ENCODE measurements at regions not wholly inside any gene's neighbourhood (a gene's known extent, or its start where the extent isn't known, plus 50 kb on each side); places are given as distances from the start of the nearest gene placed in this dataset.

DNA sequence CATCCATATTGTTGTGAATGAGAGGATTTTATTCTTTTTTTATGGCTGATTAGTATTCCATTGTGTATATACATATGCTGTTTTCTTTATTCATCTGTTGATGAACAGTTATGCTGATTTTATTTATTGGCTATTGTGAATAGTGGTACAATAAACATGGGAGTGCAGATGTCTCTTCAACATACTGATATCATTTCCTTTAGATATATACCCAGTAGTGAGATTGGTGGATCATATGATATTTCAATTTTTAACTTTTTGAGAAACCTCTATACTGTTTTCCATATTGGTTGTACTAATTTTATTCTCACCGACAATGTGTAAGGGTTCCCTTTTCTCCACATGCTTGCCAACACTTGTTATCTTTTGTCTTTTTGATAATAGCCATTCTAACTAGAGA is 144.5 kb downstream of the ADCYAP1 start:
- H3K27ac ChIP-seq (ENCODE audit: low read depth, low read length), result no peak overlapping the region
- no peaks in the 10 kb centered on the region for H3K36me3 ChIP-seq (ENCODE audit: insufficient read depth, low read length)
- H3K4me3 ChIP-seq (ENCODE audit: insufficient read depth, low read depth, low read length), result no peak overlapping the region
- Mint-ChIP-seq H3K9me3 (ENCODE audit: unreplicated experiment) (no peaks in the 10 kb centered on the region), H3K27me3 (ENCODE audit: low read depth, unreplicated experiment) (no peaks in the 10 kb centered on the region), H3K4me3 (ENCODE audit: unreplicated experiment) (no peak overlapping the region), H3K36me3 (ENCODE audit: low read depth, unreplicated experiment) (no peaks in the 10 kb centered on the region), H3K27ac (ENCODE audit: unreplicated experiment) (no peak overlapping the region), H3K4me1 (ENCODE audit: low read depth, unreplicated experiment) (peaks cover 18% of the 10 kb centered on the region)
- no peak overlapping the region for H3K4me2 ChIP-seq (ENCODE audit: low read length)
- DNase-seq (ENCODE audit: low read depth) (no peak), FAIRE-seq (no peak)
- H3K79me2 ChIP-seq (ENCODE audit: insufficient read depth, low read length), result no peaks in the 10 kb centered on the region
- no peaks in the 10 kb centered on the region for H3K9me3 ChIP-seq (ENCODE audit: insufficient read depth, low read depth, low read length)
- H3K9ac ChIP-seq (ENCODE audit: low read length), result no peak overlapping the region
- TF ChIP-seq, protein P1, sequence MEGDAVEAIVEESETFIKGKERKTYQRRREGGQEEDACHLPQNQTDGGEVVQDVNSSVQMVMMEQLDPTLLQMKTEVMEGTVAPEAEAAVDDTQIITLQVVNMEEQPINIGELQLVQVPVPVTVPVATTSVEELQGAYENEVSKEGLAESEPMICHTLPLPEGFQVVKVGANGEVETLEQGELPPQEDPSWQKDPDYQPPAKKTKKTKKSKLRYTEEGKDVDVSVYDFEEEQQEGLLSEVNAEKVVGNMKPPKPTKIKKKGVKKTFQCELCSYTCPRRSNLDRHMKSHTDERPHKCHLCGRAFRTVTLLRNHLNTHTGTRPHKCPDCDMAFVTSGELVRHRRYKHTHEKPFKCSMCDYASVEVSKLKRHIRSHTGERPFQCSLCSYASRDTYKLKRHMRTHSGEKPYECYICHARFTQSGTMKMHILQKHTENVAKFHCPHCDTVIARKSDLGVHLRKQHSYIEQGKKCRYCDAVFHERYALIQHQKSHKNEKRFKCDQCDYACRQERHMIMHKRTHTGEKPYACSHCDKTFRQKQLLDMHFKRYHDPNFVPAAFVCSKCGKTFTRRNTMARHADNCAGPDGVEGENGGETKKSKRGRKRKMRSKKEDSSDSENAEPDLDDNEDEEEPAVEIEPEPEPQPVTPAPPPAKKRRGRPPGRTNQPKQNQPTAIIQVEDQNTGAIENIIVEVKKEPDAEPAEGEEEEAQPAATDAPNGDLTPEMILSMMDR (IDR thresholded peaks at IDR 0.05; ENCODE audit: insufficient read depth, low read depth, low read length), result no peak
- TF ChIP-seq EZH2 (IDR thresholded peaks at IDR 0.05; ENCODE audit: insufficient read depth, low read length), result no peak
- no peak overlapping the region for H2AFZ ChIP-seq (ENCODE audit: low read depth, low read length)
- no peaks in the 10 kb centered on the region for H4K20me1 ChIP-seq (ENCODE audit: insufficient read depth, low read length)
- peaks cover 6% of the 10 kb centered on the region for H3K4me1 ChIP-seq (ENCODE audit: insufficient read depth, low read length)
- no peaks in the 10 kb centered on the region for H3K27me3 ChIP-seq (ENCODE audit: insufficient read depth, low read length)

DNA sequence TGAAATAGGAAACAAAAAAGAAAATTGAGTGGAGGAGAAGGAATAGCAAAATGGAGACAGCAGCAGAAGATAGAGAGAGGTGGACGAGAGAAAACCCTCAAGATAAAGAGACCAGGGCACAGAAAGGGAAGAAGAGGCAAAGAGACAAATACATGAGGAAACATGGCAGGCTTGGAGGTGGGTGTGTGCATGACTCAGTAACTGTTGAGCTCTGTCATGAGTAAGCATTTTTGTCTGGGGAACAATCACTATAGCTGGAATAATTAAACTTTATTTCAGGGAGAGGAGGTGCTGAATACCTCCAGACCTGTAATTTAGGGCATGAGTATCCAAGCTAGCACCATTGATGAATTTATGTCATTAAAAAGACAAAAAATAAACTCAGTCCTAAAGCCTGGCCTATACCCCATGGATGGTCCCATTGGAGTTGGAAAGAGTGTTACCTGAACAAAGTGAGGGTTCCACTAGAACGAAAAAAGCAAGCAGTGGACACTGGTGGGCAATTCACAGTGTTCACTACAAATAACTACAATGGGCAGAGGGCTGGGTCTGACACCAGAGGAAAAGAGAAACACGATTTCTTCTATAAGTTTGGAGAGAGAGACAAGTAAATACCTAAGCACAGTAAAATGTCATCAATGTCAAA is 145.5 kb downstream of the ADCYAP1 start:
- H3K79me2 ChIP-seq (ENCODE audit: insufficient read depth, low read length), result no peaks in the 10 kb centered on the region
- no peaks in the 10 kb centered on the region for H3K36me3 ChIP-seq (ENCODE audit: insufficient read depth, low read length)
- H3K9ac ChIP-seq (ENCODE audit: low read length), result no peak overlapping the region
- Mint-ChIP-seq H3K27me3 (ENCODE audit: low read depth, unreplicated experiment) (no peaks in the 10 kb centered on the region), H3K36me3 (ENCODE audit: low read depth, unreplicated experiment) (no peaks in the 10 kb centered on the region), H3K9me3 (ENCODE audit: unreplicated experiment) (no peaks in the 10 kb centered on the region), H3K4me1 (ENCODE audit: low read depth, unreplicated experiment) (peaks cover 18% of the 10 kb centered on the region), H3K4me3 (ENCODE audit: unreplicated experiment) (no peak overlapping the region), H3K27ac (ENCODE audit: unreplicated experiment) (no peak overlapping the region)
- H3K27ac ChIP-seq (ENCODE audit: low read depth, low read length), result no peak overlapping the region
- no peak overlapping the region for H3K4me2 ChIP-seq (ENCODE audit: low read length)
- no peaks in the 10 kb centered on the region for H3K9me3 ChIP-seq (ENCODE audit: insufficient read depth, low read depth, low read length)
- no peaks in the 10 kb centered on the region for H4K20me1 ChIP-seq (ENCODE audit: insufficient read depth, low read length)
- no peak overlapping the region for H3K4me3 ChIP-seq (ENCODE audit: insufficient read depth, low read depth, low read length)
- FAIRE-seq (no peak), DNase-seq (ENCODE audit: low read depth) (peak; percentile 32)
- no peaks in the 10 kb centered on the region for H3K27me3 ChIP-seq (ENCODE audit: insufficient read depth, low read length)
- H2AFZ ChIP-seq (ENCODE audit: low read depth, low read length), result peak overlapping the region; percentile 34
- peaks cover 6% of the 10 kb centered on the region for H3K4me1 ChIP-seq (ENCODE audit: insufficient read depth, low read length)
- TF ChIP-seq EZH2 (IDR thresholded peaks at IDR 0.05; ENCODE audit: insufficient read depth, low read length), result no peak
- TF ChIP-seq, protein P1 (IDR thresholded peaks at IDR 0.05; ENCODE audit: insufficient read depth, low read depth, low read length), result no peak

DNA sequence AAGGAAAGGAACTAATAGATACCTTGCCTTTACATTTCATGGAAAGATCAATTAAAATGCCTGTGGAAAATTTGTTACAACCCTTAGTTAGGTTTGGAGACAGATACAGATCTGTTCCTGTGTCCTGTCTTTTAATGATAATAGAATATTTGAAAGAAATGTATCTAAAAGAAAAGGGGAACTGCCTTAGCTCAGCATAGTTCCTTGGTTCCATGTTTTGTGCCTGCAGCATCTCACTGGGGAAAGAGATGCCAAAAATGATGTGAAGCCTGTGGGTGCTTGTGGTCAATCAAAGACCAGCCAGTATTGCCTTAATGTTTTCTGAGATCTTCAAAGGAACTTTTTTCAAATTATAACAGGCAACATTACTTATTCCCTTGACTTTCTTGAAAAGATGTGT is 147.6 kb downstream of the ADCYAP1 start:
- no peaks in the 10 kb centered on the region for H4K20me1 ChIP-seq (ENCODE audit: insufficient read depth, low read length)
- no peak overlapping the region for H3K4me3 ChIP-seq (ENCODE audit: insufficient read depth, low read depth, low read length)
- no peak for TF ChIP-seq EZH2 (IDR thresholded peaks at IDR 0.05; ENCODE audit: insufficient read depth, low read length)
- TF ChIP-seq, protein P1 (IDR thresholded peaks at IDR 0.05; ENCODE audit: insufficient read depth, low read depth, low read length), result no peak
- no peaks in the 10 kb centered on the region for H3K36me3 ChIP-seq (ENCODE audit: insufficient read depth, low read length)
- no peaks in the 10 kb centered on the region for H3K36me3 Mint-ChIP-seq (ENCODE audit: low read depth, unreplicated experiment)
- no peak overlapping the region for H3K4me2 ChIP-seq (ENCODE audit: low read length)
- peaks cover 11% of the 10 kb centered on the region for H3K4me1 Mint-ChIP-seq (ENCODE audit: low read depth, unreplicated experiment)
- no peaks in the 10 kb centered on the region for H3K79me2 ChIP-seq (ENCODE audit: insufficient read depth, low read length)
- no peak for FAIRE-seq
- H3K27me3 ChIP-seq (ENCODE audit: insufficient read depth, low read length), result no peaks in the 10 kb centered on the region
- H3K27me3 Mint-ChIP-seq (ENCODE audit: low read depth, unreplicated experiment), result no peaks in the 10 kb centered on the region
- H3K27ac Mint-ChIP-seq (ENCODE audit: unreplicated experiment), result no peak overlapping the region
- DNase-seq (ENCODE audit: low read depth), result no peak
- no peaks in the 10 kb centered on the region for H3K9me3 ChIP-seq (ENCODE audit: insufficient read depth, low read depth, low read length)
- H3K27ac ChIP-seq (ENCODE audit: low read depth, low read length), result no peak overlapping the region
- H3K4me3 Mint-ChIP-seq (ENCODE audit: unreplicated experiment), result no peak overlapping the region
- peaks cover 6% of the 10 kb centered on the region for H3K4me1 ChIP-seq (ENCODE audit: insufficient read depth, low read length)
- H3K9ac ChIP-seq (ENCODE audit: low read length), result no peak overlapping the region
- H3K9me3 Mint-ChIP-seq (ENCODE audit: unreplicated experiment), result peaks cover 5% of the 10 kb centered on the region
- H2AFZ ChIP-seq (ENCODE audit: low read depth, low read length), result no peak overlapping the region

Measured in astrocyte (in vitro differentiated cells and primary cell).